Panc1 (cell line): ENCODE measurements at regions not wholly inside any gene's neighbourhood (a gene's known extent, or its start where the extent isn't known, plus 50 kb on each side); places are given as distances from the start of the nearest gene placed in this dataset.

ENCODE experiments used
- ATAC-seq: fragments of 200-7000 bp; cut with Tn5 transposase; 2 replicates; pipeline ENCODE4 v1.9.1; 2020; ENCODE audit warnings: mild to moderate bottlenecking, moderate library complexity
- BruUV-seq: library from RNA; stranded (reverse); fragments of 400-500 nt; replicated peaks from 2 replicates; lab custom pipeline; 2021; lab: Mats Ljungman, UMichigan
- CTCF ChIA-PET: fragments of 300-600 bp; sonication (Branson Sonifier 250); formaldehyde crosslinking; loops from one replicate; lab custom pipeline; 2022; ENCODE audit warnings: antibody characterized with exemption; lab: Charles Lee
- POLR2A ChIA-PET: fragments of 300-600 bp; sonication (Branson Sonifier 250); formaldehyde crosslinking; loops from one replicate; lab custom pipeline; 2022; ENCODE audit warnings: antibody characterized with exemption; lab: Charles Lee
- DNase-seq: peaks from one replicate; pipeline ENCODE4 v3.0.0-alpha.2; 2010; ENCODE audit warnings: low read depth, low spot score
- H3K27ac ChIP-seq: 2 replicates; pipeline ENCODE4 v1.5.1; 2011; ENCODE audit warnings: mild to moderate bottlenecking, low read length, inconsistent platforms
- H3K27me3 ChIP-seq: fragments of 200-500 bp; sonication (Bioruptor generic); 2 replicates; pipeline ENCODE4 v1.6.0; 2014; ENCODE audit warnings: low read length, inconsistent platforms; ENCODE audit not compliant: control insufficient read depth, insufficient read depth
- H3K36me3 ChIP-seq: fragments of 200-500 bp; sonication (Bioruptor generic); 2 replicates; pipeline ENCODE4 v1.5.1; 2014; ENCODE audit warnings: inconsistent platforms, mild to moderate bottlenecking, low read length, moderate library complexity; ENCODE audit not compliant: control insufficient read depth, insufficient read depth
- H3K4me1 ChIP-seq: 2 replicates; pipeline ENCODE4 v1.5.1; 2011; ENCODE audit warnings: inconsistent platforms, mild to moderate bottlenecking, low read length, moderate library complexity; ENCODE audit not compliant: control insufficient read depth, insufficient read depth
- H3K4me3 ChIP-seq, 2 experiments: 2 replicates each; pipeline ENCODE4 v1.5.1; 2011 to 2012; ENCODE audit warnings: low read depth in 2 of 2, low read length in 2 of 2, mild to moderate bottlenecking in 2 of 2, inconsistent platforms in 1 of 2, moderate library complexity in 1 of 2
- H3K9me3 ChIP-seq: fragments of 200-500 bp; sonication (Bioruptor generic); 2 replicates; pipeline ENCODE4 v1.5.1; 2014; ENCODE audit warnings: low read depth, mild to moderate bottlenecking, inconsistent platforms, low read length, moderate library complexity; ENCODE audit not compliant: control insufficient read depth, insufficient read depth
- POLR2AphosphoS5 ChIP-seq: IDR thresholded peaks from 2 replicates; pipeline ENCODE4 v1.6.1; 2012; ENCODE audit warnings: mild to moderate bottlenecking, low read depth, low read length, moderate library complexity
- SIN3A ChIP-seq: IDR thresholded peaks from 2 replicates; pipeline ENCODE4 v1.6.1; 2012; ENCODE audit warnings: low read depth, mild to moderate bottlenecking, low read length, moderate library complexity, borderline replicate concordance; ENCODE audit not compliant: insufficient read depth
- in situ Hi-C: cut with HindIII; loops from 2 replicates; pipeline ENCODE4 v1.10.0; 2016; ENCODE audit warnings: low sequenced_read_pairs, low pct_unique_long_range_greater_than_20kb
- intact Hi-C: fragments of 100-400 bp; cut with micrococcal nuclease; formaldehyde crosslinking; loops from one replicate; pipeline ENCODE4 v1.10.0; 2022; ENCODE audit not compliant: unreplicated experiment
- TF ChIP-seq, protein P1 (sequence below): fragments of 450-650 bp; IDR thresholded peaks from 2 replicates; pipeline ENCODE4 v1.5.1; 2017; ENCODE audit warnings: mild to moderate bottlenecking
- TF ChIP-seq, protein P2 (sequence below), 2 experiments: IDR thresholded peaks; 2 replicates each; pipeline ENCODE4 v1.6.1; 2011 to 2012; ENCODE audit warnings: low read depth in 2 of 2, control low read depth in 1 of 2, low read length in 1 of 2, mild to moderate bottlenecking in 1 of 2, moderate library complexity in 1 of 2; ENCODE audit not compliant: insufficient read depth in 1 of 2

DNA sequence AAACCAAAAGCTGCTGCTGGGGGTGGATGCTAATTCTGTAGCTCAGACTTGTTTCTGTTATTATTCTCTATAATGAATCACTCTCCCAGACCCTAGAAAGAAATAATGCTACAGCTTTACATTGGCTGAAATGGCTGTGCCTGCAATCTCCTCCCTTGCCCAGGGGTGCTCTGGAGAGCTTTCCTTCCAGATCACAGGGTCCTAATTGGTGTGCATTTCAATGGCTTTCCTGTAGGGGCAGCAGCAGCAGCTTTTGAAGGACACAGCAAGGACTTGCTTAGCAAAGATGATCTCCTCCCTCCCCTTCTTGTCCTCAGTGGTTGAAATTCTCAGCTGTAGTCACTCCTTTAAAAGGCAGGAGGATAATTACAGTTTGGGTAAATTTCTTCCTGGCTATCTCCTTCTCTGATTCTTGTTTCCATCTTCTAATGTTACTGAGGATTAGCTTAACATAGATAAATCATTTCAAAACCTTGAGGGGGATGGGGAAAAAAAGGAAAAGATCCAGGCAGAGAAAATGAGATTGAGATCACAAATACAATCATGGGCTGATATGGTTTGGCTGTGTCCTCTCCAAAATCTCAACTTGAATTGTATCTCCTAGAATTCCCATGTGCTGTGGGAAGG, 120.2 kb upstream of the CTTNBP2 start:
- TF ChIP-seq, protein P1, sequence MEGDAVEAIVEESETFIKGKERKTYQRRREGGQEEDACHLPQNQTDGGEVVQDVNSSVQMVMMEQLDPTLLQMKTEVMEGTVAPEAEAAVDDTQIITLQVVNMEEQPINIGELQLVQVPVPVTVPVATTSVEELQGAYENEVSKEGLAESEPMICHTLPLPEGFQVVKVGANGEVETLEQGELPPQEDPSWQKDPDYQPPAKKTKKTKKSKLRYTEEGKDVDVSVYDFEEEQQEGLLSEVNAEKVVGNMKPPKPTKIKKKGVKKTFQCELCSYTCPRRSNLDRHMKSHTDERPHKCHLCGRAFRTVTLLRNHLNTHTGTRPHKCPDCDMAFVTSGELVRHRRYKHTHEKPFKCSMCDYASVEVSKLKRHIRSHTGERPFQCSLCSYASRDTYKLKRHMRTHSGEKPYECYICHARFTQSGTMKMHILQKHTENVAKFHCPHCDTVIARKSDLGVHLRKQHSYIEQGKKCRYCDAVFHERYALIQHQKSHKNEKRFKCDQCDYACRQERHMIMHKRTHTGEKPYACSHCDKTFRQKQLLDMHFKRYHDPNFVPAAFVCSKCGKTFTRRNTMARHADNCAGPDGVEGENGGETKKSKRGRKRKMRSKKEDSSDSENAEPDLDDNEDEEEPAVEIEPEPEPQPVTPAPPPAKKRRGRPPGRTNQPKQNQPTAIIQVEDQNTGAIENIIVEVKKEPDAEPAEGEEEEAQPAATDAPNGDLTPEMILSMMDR, result peak; percentile 46
- TF ChIP-seq, protein P2, sequence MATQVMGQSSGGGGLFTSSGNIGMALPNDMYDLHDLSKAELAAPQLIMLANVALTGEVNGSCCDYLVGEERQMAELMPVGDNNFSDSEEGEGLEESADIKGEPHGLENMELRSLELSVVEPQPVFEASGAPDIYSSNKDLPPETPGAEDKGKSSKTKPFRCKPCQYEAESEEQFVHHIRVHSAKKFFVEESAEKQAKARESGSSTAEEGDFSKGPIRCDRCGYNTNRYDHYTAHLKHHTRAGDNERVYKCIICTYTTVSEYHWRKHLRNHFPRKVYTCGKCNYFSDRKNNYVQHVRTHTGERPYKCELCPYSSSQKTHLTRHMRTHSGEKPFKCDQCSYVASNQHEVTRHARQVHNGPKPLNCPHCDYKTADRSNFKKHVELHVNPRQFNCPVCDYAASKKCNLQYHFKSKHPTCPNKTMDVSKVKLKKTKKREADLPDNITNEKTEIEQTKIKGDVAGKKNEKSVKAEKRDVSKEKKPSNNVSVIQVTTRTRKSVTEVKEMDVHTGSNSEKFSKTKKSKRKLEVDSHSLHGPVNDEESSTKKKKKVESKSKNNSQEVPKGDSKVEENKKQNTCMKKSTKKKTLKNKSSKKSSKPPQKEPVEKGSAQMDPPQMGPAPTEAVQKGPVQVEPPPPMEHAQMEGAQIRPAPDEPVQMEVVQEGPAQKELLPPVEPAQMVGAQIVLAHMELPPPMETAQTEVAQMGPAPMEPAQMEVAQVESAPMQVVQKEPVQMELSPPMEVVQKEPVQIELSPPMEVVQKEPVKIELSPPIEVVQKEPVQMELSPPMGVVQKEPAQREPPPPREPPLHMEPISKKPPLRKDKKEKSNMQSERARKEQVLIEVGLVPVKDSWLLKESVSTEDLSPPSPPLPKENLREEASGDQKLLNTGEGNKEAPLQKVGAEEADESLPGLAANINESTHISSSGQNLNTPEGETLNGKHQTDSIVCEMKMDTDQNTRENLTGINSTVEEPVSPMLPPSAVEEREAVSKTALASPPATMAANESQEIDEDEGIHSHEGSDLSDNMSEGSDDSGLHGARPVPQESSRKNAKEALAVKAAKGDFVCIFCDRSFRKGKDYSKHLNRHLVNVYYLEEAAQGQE (IDR thresholded peaks at IDR 0.05; ENCODE audit: insufficient read depth in 1 of 2, low read depth in 2 of 2, low read length in 1 of 2), result no peak

DNA sequence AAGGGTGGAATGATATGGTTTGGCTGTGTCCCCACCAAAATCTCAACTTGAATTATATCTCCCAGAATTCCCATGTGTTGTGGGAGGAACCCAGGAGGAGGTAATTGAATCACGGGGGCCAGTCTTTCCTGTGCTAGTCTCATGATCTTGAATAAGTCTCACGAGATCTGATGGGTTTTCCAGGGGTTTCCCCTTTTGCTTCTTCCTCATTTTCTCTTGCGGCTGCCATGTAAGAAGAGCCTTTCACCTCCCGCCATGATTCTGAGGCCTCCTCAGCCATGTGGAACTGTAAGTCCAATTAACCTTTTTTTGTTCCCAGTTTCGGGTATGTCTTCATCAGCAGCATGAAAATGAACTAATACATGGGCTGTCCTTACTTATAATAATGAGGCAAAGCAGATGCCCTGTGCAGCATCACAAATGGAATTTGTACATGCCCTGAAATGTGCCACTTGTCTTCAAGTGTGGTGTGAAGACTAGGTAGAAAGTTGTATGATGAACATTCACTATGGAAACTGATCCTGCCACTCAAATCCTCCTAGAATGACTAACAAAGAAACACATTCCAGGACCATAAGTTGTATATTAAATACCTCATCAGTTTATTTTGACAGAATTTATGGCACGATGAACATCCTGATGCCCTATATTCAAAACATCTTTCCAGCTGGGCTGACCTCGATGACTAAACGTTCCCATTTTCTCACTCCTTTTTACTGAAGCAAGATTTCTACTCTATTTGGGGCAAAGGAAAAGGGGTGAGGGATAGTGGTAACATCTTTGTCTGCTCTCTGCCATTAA, 122.8 kb upstream of the CTTNBP2 start:
- H3K27me3 ChIP-seq, result no peaks in the 10 kb centered on the region
- no peak for DNase-seq
- BruUV-seq, result no TSS peak
- no peaks in the 10 kb centered on the region for H3K4me1 ChIP-seq
- TF ChIP-seq, protein P2 (IDR thresholded peaks at IDR 0.05; ENCODE audit: insufficient read depth in 1 of 2, low read depth in 2 of 2, low read length in 1 of 2), result no peak
- TF ChIP-seq POLR2AphosphoS5, result no peak
- TF ChIP-seq, protein P1, result no peak
- no peak for TF ChIP-seq SIN3A
- CTCF ChIA-PET, result no interaction called here
- in situ Hi-C loops (no loop called here), intact Hi-C loops (no loop called here)
- no peak overlapping the region for H3K4me3 ChIP-seq
- H3K36me3 ChIP-seq, result no peaks in the 10 kb centered on the region
- POLR2A ChIA-PET, result no interaction called here
- H3K27ac ChIP-seq, result no peak overlapping the region
- no peaks in the 10 kb centered on the region for H3K9me3 ChIP-seq
- no peak for ATAC-seq

More for the DNA sequence above, 120.2 kb upstream of the CTTNBP2 start:
- Histone ChIP-seq H3K27ac (no peak overlapping the region), H3K4me3 (no peak overlapping the region), H3K27me3 (no peaks in the 10 kb centered on the region), H3K4me1 (no peaks in the 10 kb centered on the region), H3K36me3 (no peaks in the 10 kb centered on the region), H3K9me3 (no peaks in the 10 kb centered on the region)
- ChIA-PET CTCF (interaction anchor here (0.6 kb wide), 1 partner anchor 41 kb away, joined by 3 read pairs; no protein-coding TSS in a partner anchor), POLR2A (no interaction called here)
- intact Hi-C loops, result no loop called here
- in situ Hi-C loops, result no loop called here
- BruUV-seq, result no TSS peak
- DNase-seq (peak; percentile 5), ATAC-seq (no peak)
